ENCODE measurements at regions not wholly inside any gene's neighbourhood (a gene's known extent, or its start where the extent isn't known, plus 50 kb on each side); places are given as distances from the start of the nearest gene placed in this dataset.

GRCh38 chr9:115531410-115532125, 413.6 kb upstream of the TNC start:
- peak in 1 of 8 donors; percentile 62 for ATAC-seq
- intact Hi-C loops (cut with DNase I): no loop called here
- H3K4me3 ChIP-seq: no peak overlapping the region
- TF ChIP-seq CTCF (IDR thresholded peaks at IDR 0.05): no peak
- peaks cover 0 to 3% (median 0%) of the 10 kb centered on the region in 11 donors for H3K9me3 ChIP-seq
- H3K4me1 ChIP-seq: no peaks in the 10 kb centered on the region
- peaks cover 0 to 3% (median 0%) of the 10 kb centered on the region in 7 donors for H3K27me3 ChIP-seq
- 47 to 48% methylated on average over 1 of the region's 1 CpG for WGBS, 2 donors
- DNase-seq: no peak
- no peak overlapping the region for H3K27ac ChIP-seq
- H3K36me3 ChIP-seq: no peaks in the 10 kb centered on the region

- ATAC-seq: no peak
- Histone ChIP-seq H3K4me1 (no peaks in the 10 kb centered on the region), H3K27me3 (no peaks in the 10 kb centered on the region), H3K4me3 (no peak overlapping the region), H3K36me3 (no peaks in the 10 kb centered on the region), H3K9me3 (peaks cover 0 to 3% (median 0%) of the 10 kb centered on the region in 11 donors), H3K27ac (no peak overlapping the region)
- intact Hi-C loops (cut with DNase I): no loop called here
- no peak for DNase-seq
- TF ChIP-seq CTCF (IDR thresholded peaks at IDR 0.05): no peak
Observed at GRCh38 chr9:115533511-115533910, 415.6 kb upstream of the TNC start.

- WGBS, 2 donors: 41 to 60% methylated on average over 2 of the region's 2 CpGs
- ATAC-seq: no peak
- Histone ChIP-seq H3K27me3 (no peaks in the 10 kb centered on the region), H3K36me3 (no peaks in the 10 kb centered on the region), H3K27ac (no peak overlapping the region), H3K4me1 (no peaks in the 10 kb centered on the region), H3K9me3 (no peaks in the 10 kb centered on the region), H3K4me3 (no peak overlapping the region)
- no peak for TF ChIP-seq CTCF (IDR thresholded peaks at IDR 0.05)
- intact Hi-C loops (cut with DNase I): no loop called here
- DNase-seq: no peak
Observed at GRCh38 chr9:115540091-115540490, 422.1 kb upstream of the TNC start.

- no peaks in the 10 kb centered on the region for H3K9me3 ChIP-seq
- intact Hi-C loops (cut with DNase I): no loop called here
- no peaks in the 10 kb centered on the region for H3K36me3 ChIP-seq
- DNase-seq (no peak), ATAC-seq (no peak)
- H3K4me1 ChIP-seq: no peaks in the 10 kb centered on the region
- no peak overlapping the region for H3K27ac ChIP-seq
- 79 to 82% methylated on average over 1 of the region's 1 CpG for WGBS, 2 donors
- no peak overlapping the region for H3K4me3 ChIP-seq
- TF ChIP-seq CTCF (IDR thresholded peaks at IDR 0.05): no peak
- H3K27me3 ChIP-seq: peaks cover 0 to 4% (median 0%) of the 10 kb centered on the region in 7 donors
Observed at GRCh38 chr9:115543511-115543910, 425.6 kb upstream of the TNC start.
